SKM-1 treated with dmso at 0.1 percent for 144 hours (cell line): ENCODE measurements at regions not wholly inside any gene's neighbourhood (a gene's known extent, or its start where the extent isn't known, plus 50 kb on each side); places are given as distances from the start of the nearest gene placed in this dataset.
"Not testable (repeated sequence)": the region's sequence is repeated elsewhere in the genome, so short reads cannot be mapped to it uniquely, and the experiment has no call there.

Experiments
- DNase-seq: peaks from one replicate; lab custom pipeline; 2025; ENCODE audit not compliant: unreplicated experiment; lab: John Stamatoyannopoulos, UW

DNA sequence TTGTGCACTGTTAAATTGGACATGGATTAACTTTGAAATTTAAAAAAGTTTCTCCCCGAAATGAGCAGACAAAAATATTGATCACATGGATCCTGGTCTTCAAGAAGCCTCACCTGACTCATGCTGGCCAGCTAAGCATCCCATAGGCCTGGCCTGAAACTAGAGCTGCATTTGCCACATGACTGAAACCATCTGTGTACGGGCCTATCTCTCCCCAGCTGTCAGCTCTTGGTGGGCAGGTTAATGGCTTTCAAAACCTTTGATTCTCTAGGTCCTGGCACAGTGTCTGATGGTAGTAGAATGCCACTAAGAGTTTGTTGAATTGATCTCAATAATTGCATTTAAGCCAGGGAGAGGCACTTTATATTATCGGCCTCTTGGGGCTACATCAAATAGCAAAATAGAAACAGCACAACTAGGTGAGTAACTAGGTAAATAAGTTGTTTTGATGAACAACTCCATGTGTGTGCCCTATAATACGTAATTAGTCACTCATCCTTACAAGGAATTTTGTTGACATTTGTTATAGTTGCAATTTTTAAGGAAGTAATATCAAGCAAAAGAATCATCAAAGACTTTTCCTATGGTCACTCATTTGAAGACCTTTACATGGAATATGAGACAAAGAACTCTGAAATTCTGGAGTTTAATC is 251.1 kb downstream of the SP3 start:
- DNase-seq: no peak

DNA sequence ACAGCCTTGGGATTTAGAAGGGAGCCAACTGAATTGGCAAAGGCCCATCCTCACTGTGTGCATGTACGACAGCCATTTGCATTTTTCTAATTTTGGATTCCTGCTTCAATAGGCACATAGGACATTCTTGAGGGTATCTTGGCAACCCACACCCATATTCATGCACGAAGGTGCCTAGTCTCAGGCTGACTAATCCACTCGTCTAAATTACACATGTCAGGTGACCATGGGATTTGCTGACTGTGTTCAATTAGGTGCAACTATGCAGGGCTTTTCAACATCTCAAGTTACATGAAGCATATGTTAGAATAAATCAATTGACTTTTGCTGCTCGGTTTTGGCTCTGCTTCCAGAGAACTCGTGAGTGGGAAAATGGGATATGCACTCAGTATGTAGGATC is 249.7 kb downstream of the SP3 start:
- no peak for DNase-seq

DNA sequence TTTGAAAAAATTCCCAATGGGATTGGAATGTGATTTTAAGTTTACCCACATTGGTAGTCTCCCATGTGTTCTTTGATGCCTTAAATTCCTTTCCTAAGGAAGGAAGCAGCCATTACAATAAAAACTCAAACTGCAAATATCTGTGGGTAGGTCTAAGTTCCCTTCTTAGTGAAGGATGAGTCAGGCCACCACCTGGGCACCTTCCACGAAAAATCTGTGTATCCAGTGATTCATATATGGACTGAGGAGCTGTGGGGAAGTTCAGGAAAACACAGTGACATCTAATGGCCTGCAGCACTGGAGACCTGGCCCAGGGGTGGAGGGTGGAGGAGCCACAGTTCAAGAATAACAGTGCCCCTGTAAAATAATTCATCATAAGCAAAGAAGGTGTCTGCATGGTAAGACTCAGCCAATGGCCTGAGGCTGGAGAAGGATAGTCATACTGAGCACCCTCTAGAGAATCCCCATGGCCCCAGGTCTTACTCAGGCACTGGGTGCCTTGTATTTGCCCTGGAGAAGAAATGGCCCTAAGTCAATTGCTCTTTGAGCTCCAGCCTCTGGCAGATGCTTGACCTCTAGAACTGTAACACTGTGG is 248.6 kb downstream of the SP3 start:
- DNase-seq: no peak

DNA sequence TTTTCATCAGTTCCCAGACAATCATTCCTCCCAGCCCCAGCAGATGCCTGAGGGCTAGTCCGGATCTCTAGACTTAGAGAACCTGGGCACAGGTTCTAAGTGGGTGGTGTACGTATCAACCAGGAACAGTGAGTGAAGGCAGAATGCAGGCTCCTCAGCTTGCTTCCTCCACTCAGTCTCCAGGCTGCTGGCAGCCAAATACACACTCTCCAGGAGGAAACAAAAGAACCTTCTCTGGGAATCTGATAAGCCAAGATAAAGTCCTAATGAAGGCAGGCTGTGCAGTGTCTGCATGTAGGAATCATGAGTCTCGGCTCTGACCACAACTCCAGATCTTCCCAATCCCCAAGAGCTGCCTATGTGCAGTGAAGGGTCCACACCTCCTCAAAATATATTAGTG is 245.7 kb downstream of the SP3 start:
- no peak for DNase-seq

DNA sequence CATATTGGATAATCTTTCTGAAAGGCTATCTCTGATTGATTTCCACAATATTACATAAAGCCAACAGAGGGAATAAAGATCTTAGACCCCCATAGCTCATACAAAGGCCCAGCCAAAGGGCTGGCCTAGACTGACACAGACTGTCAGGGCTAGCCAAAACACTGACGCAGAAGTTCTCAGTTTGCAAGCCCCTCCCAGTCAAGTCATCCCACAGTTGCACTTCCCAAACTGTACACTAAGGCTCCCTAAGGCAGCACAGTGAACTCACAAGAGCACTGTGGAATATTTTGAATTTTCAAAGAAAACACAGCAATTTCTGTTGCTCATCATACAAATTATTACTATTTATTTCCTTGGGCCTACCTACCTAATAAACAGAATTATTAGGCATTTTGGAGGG is 244.9 kb downstream of the SP3 start:
- no peak for DNase-seq

DNA sequence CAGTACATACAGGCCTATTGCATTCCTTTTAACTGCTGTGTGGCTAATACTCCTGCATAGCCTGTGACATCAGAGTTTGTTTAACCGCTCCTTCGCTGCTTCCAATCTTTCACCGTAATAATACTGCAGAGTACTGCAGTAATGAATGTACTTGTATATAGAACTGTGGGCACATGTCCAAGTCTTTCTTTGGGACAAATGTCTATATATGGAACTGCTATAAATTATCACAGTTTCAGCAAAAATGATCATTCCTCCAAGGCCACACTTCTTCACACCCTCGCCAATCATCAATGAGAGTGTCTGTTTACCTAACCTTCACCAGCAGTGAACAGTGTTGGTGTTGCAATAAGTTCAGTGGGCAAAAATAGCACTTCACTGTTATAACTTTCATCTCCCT is 230.4 kb downstream of the SP3 start:
- no peak for DNase-seq

DNA sequence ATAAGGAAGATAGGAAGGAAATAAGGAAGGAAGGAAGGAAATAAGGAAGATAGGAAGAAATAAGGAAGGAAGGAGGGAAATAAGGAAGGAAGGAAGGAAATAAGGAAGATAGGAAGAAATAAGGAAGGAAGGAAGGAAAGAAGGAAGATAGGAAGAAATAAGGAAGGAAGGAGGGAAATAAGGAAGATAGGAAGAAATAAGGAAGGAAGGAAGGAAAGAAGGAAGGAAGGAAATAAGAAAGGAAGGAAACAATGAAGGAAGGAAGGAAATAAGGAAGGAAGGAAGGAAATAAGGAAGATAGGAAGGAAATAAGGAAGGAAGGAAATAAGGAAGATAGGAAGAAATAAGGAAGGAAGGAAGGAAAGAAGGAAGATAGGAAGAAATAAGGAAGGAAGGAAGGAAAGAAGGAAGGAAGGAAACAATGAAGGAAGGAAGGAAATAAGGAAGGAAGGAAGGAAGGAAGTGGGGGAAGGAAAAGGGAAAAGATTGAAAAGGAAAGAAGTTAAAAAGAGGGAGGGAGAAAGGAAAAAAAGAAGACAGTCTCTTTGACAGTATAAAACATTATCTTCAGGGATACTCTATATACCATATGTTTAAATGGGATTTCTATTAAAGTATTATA is 227.1 kb downstream of the SP3 start:
- DNase-seq: not testable (repeated sequence)

DNA sequence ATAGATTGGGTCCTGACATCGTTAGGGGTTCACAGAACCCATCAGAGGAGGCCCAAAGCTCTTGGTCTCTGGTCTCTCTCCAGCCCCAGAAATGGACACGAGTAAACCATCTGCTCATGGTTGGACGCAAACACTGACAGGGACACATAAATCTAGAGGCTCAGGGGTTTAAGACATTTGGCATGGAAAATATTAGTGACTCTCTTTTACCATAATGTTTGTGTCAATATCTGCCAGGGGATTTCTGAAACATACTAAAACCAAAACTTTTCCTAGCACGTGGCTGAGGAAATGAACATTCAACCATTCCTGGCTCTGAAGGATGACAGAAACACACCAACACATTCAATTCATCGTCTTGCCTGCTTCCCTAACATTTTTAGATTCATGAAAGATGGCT is 226.2 kb downstream of the SP3 start:
- no peak for DNase-seq

DNA sequence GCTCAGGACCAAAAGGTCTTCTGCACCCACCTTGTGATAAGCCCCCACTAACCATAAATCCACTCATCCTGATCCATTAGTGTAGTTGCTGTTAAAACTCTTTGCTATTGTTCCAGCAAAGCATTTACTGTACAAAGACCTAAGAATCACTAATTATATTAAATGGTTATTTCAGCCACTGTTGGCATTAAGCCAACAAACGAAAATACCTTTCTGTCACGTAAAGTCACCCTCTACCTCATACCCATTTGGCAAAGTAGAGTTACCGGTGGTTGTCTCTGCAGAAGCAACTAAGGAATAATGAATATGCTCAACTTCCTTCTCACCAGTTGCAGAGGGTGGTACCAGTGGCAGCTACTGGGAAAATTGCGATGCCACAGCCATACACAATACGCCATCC is 224.5 kb downstream of the SP3 start:
- no peak for DNase-seq

DNA sequence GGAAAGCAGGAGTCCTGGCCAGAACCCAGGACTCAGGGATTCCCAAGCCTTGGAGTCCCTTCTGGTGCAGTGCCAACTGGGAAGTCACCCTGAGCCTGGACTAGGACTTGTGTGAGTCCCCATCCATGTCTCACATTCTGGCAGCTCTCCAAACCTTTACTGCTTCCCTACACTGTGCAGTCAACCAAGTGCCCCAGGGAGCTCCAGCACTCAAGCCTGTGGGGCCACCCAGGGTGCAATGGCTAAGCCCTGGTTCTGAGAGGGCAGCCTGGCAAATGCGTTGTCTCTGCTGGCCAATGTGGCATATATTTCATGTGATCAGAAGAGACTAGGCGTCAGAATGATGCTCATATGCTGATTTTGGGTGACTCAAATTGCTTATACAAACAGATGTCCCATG is 223.4 kb downstream of the SP3 start:
- no peak for DNase-seq

DNA sequence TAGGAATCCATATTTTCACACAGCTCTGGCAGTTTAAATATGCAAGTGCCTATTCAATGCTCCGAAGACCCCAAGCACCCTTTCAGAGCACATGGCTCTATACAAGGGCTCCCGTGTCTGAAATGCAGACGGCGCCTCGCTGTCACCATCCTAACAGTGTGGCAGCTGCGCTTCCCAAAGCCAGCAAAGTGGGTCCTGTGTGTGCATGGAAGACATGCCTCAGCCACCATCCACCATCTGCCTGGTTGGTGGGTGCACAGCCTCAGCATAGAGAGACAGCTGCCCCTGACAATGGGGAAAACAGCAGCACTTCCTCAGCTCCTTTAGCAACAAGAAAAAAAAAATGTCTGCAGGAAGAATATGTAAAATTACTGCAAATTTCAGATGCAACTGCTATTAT is 218.1 kb downstream of the SP3 start:
- no peak for DNase-seq

DNA sequence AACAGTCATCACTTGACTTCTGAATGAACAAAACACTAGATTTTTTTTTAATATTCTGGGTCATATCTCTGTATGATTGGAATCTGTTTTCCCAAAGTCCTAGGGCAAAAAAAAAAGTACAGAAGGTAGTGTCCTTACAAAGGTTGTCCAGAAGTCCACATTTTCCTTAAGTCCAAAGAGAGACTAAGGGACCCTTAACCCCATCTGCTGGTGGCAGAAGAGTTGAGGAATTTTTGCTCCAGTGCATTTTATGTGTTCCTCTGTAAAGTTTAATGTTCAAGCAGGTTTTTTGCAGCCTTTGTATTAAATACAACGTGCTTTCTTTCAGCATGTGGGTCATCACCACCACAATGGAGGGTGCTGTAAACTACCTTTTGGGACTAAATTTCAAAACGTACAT is 215.9 kb downstream of the SP3 start:
- no peak for DNase-seq

DNA sequence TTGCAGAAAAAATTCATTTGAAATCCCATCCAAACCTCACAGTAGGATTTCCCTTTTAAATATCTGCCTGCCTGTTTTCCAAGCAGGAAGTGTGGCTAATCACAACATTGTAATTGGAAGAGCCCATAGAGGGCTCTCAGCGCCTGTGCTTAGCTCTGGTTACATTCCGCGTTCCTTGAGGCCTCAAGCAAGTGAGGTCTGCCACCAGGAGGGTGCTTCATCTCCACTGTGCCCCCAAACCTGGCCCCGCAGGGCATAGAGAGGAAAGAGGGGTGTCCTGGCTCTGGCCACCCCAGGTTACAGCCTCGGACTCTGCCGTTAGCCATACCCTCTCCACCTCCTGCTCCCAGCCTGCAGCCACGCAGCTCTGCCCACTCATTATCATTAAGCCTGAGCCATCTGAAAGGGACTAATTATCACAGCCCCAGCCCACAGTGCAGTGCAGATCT is 214.8 kb downstream of the SP3 start:
- DNase-seq: no peak

DNA sequence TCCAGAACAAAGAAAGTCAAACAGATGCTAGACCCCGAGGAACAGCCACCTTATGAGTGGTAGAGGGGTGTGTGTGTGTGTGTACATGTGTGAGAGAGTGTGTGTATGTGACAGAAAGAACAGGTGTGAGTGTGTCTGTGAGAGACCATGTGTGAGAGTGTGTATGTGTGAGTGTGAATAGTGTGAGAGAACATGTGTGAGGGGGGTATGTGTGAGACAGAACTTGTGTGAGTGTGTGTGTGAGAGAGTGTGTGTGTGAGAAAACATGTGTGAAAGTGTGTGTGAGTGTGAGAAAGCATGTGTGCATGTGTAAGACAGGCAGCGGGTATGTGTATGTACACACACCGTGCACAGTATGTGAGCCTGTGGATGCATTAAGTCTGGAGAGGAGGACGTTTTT is 214.3 kb downstream of the SP3 start:
- no peak for DNase-seq

DNA sequence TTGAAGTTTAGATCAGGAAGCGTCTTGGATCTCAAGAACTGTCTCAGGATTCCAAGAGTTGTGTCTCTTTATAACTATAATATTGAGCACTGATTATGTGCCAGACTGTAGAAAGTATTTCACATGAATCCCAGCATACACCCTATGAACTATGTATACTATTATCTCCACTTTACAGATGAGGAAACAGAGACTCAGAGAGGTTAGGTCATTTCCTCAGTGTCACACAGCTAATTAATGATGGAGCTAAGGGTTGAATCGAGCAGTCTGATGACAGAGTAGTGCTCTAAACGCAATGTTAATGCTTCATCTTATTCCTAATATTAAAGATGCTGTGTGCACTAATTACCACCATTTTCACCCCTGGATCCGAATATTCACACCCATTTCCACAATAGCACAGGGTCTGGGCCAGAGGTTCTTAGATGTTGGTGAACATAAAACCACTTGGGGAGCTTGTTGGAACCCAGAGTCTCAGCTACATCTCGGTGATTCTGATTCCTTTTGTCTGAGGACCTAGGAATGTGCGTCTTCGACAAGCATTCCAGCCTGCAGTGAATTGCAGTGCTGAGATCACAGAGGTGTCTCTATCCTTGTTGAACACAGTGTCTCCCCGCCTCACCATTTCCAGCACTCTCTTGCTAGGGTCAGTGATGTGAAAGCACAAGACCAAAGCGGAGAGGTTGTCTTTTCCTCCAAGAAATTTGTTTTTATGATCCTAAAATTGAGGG is 213.8 kb downstream of the SP3 start:
- no peak for DNase-seq

DNA sequence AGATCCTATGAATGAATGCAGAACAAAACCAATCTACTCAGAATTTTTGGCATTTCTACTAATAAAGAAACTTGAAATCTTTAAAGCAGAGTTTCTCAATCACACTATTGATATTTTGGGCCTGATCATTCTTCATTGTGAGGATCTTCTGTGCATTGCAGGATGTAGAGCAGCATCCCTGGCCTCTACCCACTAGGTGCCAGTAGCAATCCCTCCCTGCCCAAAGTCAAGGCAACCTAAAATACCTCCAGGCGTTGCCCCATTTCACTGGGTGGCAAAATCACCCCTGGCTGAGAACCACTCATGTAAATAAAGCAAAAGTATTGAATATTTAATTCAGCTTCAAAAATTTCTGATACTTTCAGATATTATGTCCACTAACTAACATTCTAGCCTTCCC is 213.0 kb downstream of the SP3 start:
- DNase-seq: no peak

DNA sequence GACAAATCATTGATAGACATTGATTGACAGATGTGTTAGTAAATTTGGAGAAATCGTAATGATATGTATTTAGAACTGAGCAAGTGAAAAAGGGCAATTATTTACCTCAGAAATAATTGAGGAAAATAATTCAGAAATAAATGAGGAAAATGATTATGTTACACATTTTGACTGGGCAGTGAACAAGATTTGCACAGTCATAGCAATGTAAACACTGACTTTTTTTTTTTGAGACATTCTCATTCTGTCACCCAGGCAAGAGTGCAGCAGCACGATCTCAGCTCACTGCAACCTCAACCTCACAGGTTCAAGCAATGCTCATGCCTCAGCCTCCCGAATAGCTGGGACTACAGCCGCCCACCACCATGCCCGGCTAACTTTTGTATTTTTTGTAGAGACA is 211.7 kb downstream of the SP3 start:
- no peak for DNase-seq

DNA sequence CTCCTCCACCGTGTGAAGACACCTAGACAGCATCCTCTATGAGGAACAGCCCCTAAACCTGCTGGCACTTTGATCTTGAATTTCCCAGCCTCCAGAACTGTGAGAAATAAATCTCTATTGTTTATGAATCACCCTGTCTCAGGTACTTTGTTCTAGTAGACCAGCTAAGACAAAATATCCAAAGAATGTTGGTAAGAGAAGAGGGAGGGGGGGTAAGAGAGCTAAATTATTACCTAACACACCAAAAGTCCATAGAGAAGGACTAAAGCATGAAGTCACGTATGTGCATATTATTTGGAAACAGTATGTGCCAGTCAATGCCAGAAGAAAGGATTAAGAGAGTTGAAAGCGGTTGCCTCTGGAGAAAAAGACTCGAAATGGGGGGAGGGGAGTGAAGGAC is 211.0 kb downstream of the SP3 start:
- no peak for DNase-seq

DNA sequence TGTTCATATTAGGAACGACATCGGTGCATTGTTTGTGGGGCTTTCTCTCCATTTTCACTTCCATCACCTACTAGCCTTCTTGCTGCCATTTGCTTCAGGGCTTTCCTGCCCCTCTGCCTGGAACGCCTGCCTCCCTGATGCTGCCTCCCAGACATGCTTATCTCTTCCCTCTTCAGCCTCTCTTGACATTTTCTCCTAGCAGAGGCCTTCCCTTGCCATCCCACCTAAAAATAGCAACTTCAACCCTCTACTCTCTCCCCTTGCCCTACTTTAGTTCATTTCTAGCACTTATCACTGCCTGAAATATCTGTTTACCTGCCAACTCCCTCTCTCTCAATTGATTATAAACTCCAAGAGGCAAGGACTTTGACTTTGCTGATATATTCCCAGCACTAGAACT is 210.3 kb downstream of the SP3 start:
- no peak for DNase-seq

DNA sequence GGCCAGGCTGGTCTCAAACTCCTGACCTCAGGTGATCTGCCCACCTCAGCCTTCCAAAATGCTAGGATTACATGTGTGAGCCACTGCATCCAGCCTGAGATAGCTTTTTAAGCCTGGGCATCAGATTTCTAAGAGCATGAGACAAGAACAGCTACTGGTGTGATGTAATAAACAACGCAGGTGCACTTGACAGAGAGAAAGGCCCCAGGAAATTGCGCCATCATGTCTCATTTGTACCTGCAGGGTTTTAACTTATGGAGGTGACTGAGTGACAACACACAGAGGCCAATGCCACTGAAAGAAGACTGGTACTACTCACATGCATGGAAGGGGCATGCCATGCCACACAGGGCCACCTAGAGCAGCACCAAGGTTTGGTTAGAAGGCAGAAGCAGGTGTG is 209.4 kb downstream of the SP3 start:
- DNase-seq: no peak

DNA sequence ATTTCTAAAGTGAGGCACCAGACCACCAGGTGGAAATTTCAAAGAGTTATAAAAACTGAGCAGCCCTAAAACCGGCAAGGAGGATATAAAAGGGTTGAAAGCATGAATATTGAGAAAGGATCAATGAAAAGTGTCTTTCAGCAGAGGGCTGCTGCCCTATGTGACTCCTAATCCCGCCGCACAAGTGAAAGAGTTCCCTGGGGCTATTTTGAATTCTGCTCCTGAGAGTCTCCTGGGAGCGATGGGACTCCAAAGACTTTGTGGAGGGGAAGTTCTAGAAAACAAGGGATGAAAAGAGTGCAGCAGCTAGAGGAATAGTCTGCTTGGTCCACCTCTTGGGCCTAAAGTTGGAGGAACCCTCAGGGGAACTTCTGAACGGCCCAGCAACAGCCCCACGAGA is 205.2 kb downstream of the SP3 start:
- DNase-seq: no peak

DNA sequence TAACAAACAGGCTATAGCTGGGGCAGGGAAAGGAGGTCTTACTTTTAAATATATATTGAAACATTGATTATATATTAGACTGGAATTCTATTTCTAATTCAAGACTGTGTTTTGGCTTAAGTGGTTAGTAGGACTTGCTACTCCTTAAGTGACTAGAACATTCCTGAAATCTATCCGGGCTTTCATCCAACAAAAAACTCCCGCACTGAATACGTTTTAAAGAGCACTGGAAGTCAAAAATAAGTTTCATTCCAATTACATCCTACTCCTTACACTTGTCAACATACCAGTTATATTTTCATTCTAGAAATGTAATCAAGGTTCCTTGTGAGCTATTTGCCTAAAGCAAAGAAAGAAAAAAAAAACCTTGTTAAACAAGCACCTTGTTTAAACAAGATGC is 204.6 kb downstream of the SP3 start:
- no peak for DNase-seq
